Suprapubic skin (tissue), 4 donors: ENCODE measurements at regions not wholly inside any gene's neighbourhood (a gene's known extent, or its start where the extent isn't known, plus 50 kb on each side); places are given as distances from the start of the nearest gene placed in this dataset.

Experiments
- DNase-seq, 2 donors: peaks; one replicate each; pipeline ENCODE4 v3.0.0-alpha.2; 2019; ENCODE audit warnings: low spot score in 2 of 2
- H3K27ac ChIP-seq: fragments of 200-600 bp; sonication (generic); one replicate; pipeline ENCODE4 v1.5.1; 2019
- H3K27me3 ChIP-seq: fragments of 200-600 bp; sonication (generic); one replicate; pipeline ENCODE4 v1.5.1; 2019
- H3K36me3 ChIP-seq: fragments of 200-600 bp; sonication (generic); one replicate; pipeline ENCODE4 v1.5.1; 2019
- H3K4me1 ChIP-seq: fragments of 200-600 bp; sonication (generic); one replicate; pipeline ENCODE4 v1.5.1; 2019
- H3K4me3 ChIP-seq: fragments of 200-600 bp; sonication (generic); one replicate; pipeline ENCODE4 v1.5.1; 2019; ENCODE audit warnings: mild to moderate bottlenecking
- H3K9me3 ChIP-seq: fragments of 200-600 bp; sonication (generic); one replicate; pipeline ENCODE4 v1.5.1; 2019
- EP300 ChIP-seq: sonication (generic); formaldehyde crosslinking; IDR thresholded peaks from one replicate; pipeline ENCODE4 v1.6.1; 2017; ENCODE audit warnings: antibody characterized with exemption
- POLR2A ChIP-seq, 2 donors: fragments of 450-650 bp; IDR thresholded peaks; one replicate each; pipeline ENCODE4 v1.6.1; 2017; ENCODE audit warnings: antibody characterized with exemption in 2 of 2, mild to moderate bottlenecking in 2 of 2, moderate library complexity in 2 of 2
- POLR2AphosphoS5 ChIP-seq, 3 donors: sonication (generic); formaldehyde crosslinking; IDR thresholded peaks; one replicate each; pipeline ENCODE4 v1.6.1; 2017; ENCODE audit warnings: antibody characterized with exemption in 3 of 3
- WGBS: methylation state at CpG from one replicate; pipeline ENCODE4 v1.1.5; 2018; 5-methylcytosine and 5-hydroxymethylcytosine counted together
- TF ChIP-seq, protein P1 (sequence below), 2 donors: fragments of 200-600 bp in 1 of 2; fragments of 450-650 bp in 1 of 2; sonication (generic) in 1 of 2; IDR thresholded peaks; one replicate each; pipeline ENCODE4 v1.5.1; 2016 to 2019; ENCODE audit warnings: antibody characterized with exemption in 2 of 2, mild to moderate bottlenecking in 1 of 2, moderate library complexity in 1 of 2

DNA sequence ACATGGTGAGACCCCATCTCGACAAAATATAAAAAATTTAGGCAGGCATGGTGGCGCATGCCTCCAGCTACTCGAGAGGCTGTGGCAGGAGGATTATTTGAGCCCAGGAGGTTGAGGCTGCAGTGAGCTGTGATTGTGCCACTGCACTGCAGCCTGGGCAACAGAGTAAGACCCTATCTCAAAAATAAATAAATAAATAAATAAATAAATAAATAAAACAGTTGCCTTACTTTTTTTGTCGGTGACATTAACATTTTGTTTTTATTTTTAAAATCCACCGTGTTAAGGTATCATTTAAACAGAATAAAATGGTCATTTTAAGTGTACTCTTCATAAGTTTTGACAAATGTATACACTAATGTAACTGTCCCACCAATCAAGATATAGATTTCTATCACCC is 57.0 kb downstream of the RASL11A start:
- 91% methylated on average over 5 of the region's 5 CpGs for WGBS
- DNase-seq = no peak
- H3K9me3 ChIP-seq = no peaks in the 10 kb centered on the region

DNA sequence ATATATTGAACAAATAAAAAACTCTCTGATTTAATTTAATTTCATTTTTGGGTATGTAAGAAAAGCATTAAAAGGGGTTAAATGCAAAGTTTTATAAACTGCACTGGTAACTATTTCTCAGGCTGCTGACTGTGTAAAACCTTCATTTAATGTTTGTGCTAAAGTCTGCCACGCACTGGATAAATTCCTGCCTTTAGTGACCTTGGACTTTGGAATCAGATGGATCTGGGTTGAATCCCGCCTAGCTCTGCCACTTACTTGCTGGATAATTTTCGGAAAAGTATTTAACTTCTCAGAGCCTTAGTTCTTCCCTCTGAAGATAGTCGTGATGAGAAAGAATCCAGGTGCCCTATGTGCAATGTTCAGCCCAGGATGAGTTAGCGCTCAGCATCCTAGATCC is 58.6 kb downstream of the RASL11A start:
- Histone ChIP-seq H3K27me3 (peaks cover 8% of the 10 kb centered on the region), H3K36me3 (no peaks in the 10 kb centered on the region), H3K9me3 (no peaks in the 10 kb centered on the region), H3K4me3 (no peak overlapping the region), H3K27ac (no peak overlapping the region), H3K4me1 (no peaks in the 10 kb centered on the region)
- DNase-seq = peak in 1 of 2 donors; percentile 15
- 81% methylated on average over 5 of the region's 5 CpGs for WGBS
- no peak for TF ChIP-seq POLR2AphosphoS5 (IDR thresholded peaks at IDR 0.05)
- no peak for TF ChIP-seq EP300
- TF ChIP-seq, protein P1, sequence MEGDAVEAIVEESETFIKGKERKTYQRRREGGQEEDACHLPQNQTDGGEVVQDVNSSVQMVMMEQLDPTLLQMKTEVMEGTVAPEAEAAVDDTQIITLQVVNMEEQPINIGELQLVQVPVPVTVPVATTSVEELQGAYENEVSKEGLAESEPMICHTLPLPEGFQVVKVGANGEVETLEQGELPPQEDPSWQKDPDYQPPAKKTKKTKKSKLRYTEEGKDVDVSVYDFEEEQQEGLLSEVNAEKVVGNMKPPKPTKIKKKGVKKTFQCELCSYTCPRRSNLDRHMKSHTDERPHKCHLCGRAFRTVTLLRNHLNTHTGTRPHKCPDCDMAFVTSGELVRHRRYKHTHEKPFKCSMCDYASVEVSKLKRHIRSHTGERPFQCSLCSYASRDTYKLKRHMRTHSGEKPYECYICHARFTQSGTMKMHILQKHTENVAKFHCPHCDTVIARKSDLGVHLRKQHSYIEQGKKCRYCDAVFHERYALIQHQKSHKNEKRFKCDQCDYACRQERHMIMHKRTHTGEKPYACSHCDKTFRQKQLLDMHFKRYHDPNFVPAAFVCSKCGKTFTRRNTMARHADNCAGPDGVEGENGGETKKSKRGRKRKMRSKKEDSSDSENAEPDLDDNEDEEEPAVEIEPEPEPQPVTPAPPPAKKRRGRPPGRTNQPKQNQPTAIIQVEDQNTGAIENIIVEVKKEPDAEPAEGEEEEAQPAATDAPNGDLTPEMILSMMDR (IDR thresholded peaks at IDR 0.05) = no peak
- no peak for TF ChIP-seq POLR2A (IDR thresholded peaks at IDR 0.05)

More for the DNA sequence above, 57.0 kb downstream of the RASL11A start:
- Histone ChIP-seq H3K27me3 (peaks cover 3% of the 10 kb centered on the region), H3K27ac (no peak overlapping the region), H3K36me3 (no peaks in the 10 kb centered on the region), H3K4me1 (no peaks in the 10 kb centered on the region), H3K4me3 (no peak overlapping the region)
- no peak for TF ChIP-seq POLR2AphosphoS5 (IDR thresholded peaks at IDR 0.05)
- TF ChIP-seq, protein P1 (IDR thresholded peaks at IDR 0.05) = no peak
- TF ChIP-seq POLR2A (IDR thresholded peaks at IDR 0.05) = no peak
- TF ChIP-seq EP300 = no peak

DNA sequence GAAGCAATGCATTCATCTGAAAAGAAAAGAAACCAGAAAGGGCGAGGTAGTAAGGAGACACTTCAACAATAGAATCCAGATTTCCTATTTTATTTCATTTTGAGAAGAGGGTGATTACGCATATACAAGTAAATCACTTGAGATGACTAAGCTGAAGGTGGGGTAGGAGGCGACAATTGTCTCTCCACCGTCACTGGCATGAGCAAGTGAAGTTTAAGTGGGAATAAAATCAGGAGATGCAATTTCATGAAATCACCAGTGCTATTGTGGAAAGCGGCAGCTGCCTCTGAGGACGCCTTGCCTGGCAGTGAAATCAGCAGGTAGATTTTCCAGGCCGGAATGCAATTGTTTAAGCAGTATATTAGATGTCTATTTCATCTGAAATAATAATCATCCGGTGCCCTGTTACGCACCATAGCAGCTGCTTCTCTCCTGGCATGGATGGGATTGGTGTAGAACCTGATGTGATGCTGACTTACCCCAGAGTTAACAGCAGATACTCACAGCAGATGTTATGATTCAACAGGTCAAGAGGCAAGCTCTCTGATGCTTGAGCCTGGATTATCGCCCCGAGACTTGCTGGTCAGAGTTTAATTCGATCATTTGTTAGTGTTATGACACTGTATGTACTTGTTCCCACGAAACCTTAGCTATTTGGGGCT is 64.3 kb downstream of the RASL11A start:
- Histone ChIP-seq H3K4me1 (no peaks in the 10 kb centered on the region), H3K27ac (no peak overlapping the region), H3K27me3 (peaks cover 24% of the 10 kb centered on the region), H3K9me3 (no peaks in the 10 kb centered on the region), H3K36me3 (no peaks in the 10 kb centered on the region), H3K4me3 (no peak overlapping the region)
- 73% methylated on average over 13 of the region's 13 CpGs for WGBS
- DNase-seq = no peak
- no peak for TF ChIP-seq POLR2AphosphoS5 (IDR thresholded peaks at IDR 0.05)
- no peak for TF ChIP-seq EP300
- no peak for TF ChIP-seq POLR2A (IDR thresholded peaks at IDR 0.05)
- TF ChIP-seq, protein P1 (IDR thresholded peaks at IDR 0.05) = no peak

DNA sequence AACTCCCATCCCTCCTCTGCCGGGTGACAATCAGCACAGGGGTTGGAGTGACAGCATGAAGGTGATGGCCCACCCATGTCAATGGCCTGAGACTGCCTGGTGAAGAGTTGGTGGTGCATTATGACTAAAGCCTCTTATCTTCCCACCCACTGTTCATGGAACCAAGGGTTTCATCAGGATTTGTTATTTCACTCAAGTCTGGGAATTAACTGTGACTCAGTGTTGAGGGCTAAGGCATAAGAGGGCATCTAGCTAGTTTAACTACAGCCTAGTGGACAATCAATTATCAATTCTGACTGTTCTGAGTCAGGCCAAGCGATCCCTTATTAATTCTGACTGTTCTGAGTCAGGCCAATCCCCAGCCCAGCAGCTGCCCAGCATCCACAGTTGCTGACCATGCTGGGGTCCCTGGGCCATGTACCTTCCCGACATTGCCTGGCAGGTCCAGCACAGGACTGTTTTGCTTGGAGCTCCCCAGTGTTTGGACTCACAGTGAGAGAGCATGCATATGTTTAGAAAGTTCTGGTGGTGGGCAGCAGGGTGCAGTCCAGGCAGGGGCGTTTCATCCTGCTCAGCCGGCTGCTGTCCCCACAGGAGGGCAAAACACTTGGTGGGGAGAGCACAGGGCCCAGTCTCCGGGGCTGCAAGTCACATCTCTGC is 65.5 kb downstream of the RASL11A start:
- Histone ChIP-seq H3K4me1 (no peaks in the 10 kb centered on the region), H3K36me3 (no peaks in the 10 kb centered on the region), H3K4me3 (no peak overlapping the region), H3K27me3 (peaks cover 24% of the 10 kb centered on the region), H3K9me3 (no peaks in the 10 kb centered on the region), H3K27ac (no peak overlapping the region)
- no peak for TF ChIP-seq POLR2AphosphoS5 (IDR thresholded peaks at IDR 0.05)
- TF ChIP-seq, protein P1 (IDR thresholded peaks at IDR 0.05) = no peak
- TF ChIP-seq POLR2A (IDR thresholded peaks at IDR 0.05) = no peak
- TF ChIP-seq EP300 = no peak
- 78% methylated on average over 2 of the region's 6 CpGs for WGBS
- DNase-seq = no peak

DNA sequence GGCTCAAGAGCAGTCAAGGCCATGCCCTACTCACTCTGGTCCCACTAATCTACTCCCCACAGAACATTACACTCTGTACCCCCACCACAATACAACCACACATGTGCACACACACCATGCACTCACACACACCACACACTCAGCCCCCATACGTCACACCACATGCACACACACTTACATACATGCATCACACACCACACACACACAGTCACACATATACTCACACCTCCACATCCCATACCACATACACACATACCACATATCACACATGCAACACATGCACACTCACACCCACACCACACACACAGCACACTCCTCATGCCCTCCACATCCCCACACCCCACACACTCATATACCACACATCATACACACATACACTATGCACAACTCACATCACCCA is 67.6 kb downstream of the RASL11A start:
- no peaks in the 10 kb centered on the region for H3K4me1 ChIP-seq
- no peaks in the 10 kb centered on the region for H3K9me3 ChIP-seq
- no peak overlapping the region for H3K4me3 ChIP-seq
- no peak for DNase-seq
- TF ChIP-seq POLR2A (IDR thresholded peaks at IDR 0.05) (no peak), POLR2AphosphoS5 (IDR thresholded peaks at IDR 0.05) (no peak), EP300 (no peak)
- TF ChIP-seq, protein P1 (IDR thresholded peaks at IDR 0.05) = no peak
- H3K27me3 ChIP-seq = peaks cover 23% of the 10 kb centered on the region
- H3K36me3 ChIP-seq = no peaks in the 10 kb centered on the region
- 95% methylated on average over 1 of the region's 1 CpG for WGBS
- H3K27ac ChIP-seq = no peak overlapping the region
